ENCODE measurements at regions not wholly inside any gene's neighbourhood (a gene's known extent, or its start where the extent isn't known, plus 50 kb on each side); places are given as distances from the start of the nearest gene placed in this dataset.

DNA sequence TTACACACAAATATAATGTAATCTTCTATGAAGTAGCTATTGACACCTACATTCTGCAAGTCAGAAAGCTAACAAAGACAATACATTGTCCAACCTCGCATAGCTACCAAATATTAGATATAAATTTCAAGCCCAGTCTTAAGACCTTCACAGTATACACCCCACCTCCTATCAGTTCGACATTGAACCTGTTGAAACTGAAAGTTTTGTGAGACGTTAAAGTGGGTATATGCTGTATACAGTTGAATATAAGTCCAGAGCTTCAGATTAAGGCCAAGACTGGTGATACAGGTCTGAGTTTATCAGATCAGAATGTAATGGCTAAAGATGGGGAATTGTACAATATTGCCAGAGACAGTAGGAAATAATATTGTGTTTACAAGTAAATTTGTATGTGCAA, 489.3 kb upstream of the RORB start:
- DNase-seq (ENCODE audit: low read depth), result no peak
- TF ChIP-seq CTCF (conservative IDR thresholded peaks at IDR 0.05; ENCODE audit: control insufficient read depth, insufficient read depth, low read depth, low read length), result no peak
- H3K4me3 ChIP-seq (ENCODE audit: control insufficient read depth, low read depth, low read length), result no peak overlapping the region

GRCh38 chr9:74016004-74016403, 481.1 kb upstream of the RORB start:
- no peak for TF ChIP-seq CTCF (conservative IDR thresholded peaks at IDR 0.05; ENCODE audit: control insufficient read depth, insufficient read depth, low read depth, low read length)
- H3K4me3 ChIP-seq (ENCODE audit: control insufficient read depth, low read depth, low read length), result no peak overlapping the region
- DNase-seq (ENCODE audit: low read depth), result no peak

DNA sequence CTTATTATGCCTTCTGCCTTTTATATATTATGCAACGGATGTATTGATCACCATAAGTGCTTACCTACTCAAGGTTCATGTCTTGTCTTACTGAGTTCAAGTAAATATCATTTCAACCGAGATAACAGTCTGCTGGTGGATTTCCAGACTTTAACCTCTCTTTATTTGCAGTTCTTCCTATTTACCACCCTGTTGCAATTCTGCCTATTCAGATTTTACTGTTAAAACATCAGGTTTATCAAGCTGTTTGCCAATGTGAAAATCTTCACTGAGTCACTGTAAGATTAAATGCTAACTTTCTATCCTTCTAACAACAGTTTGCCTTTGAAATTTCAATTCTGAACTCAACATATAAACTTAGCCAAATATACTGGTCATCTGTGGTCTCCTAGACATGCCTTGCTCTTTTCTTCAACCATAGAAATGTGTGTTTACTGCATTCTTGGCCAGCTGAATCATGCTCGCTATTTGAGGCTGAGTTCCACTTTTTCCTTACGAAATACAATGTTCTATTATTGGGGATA, 471.7 kb upstream of the RORB start:
- H3K4me3 ChIP-seq (ENCODE audit: control insufficient read depth, low read depth, low read length), result no peak overlapping the region
- peak; percentile 91 for DNase-seq (ENCODE audit: low read depth)
- TF ChIP-seq CTCF (conservative IDR thresholded peaks at IDR 0.05; ENCODE audit: control insufficient read depth, insufficient read depth, low read depth, low read length), result no peak

DNA sequence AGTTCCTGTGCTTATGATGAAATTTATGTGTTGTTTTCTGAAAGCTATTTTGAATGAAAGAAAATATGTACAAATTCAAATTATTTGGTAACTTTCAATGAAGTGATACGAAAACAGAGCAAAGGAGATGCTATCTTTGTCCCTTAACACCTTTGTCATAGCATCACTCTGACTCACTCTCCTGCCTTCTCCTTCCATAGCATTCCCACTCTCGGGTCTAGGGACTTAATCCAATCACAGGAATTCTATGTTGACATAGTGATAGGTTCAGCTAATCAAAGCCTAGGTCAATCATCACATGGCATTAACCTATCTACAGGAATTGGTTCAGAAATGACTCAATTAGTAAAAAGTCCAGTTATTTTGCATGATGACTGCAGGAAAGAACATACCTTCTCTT, 464.7 kb upstream of the RORB start:
- H3K4me3 ChIP-seq (ENCODE audit: control insufficient read depth, low read depth, low read length), result no peak overlapping the region
- DNase-seq (ENCODE audit: low read depth), result no peak
- no peak for TF ChIP-seq CTCF (conservative IDR thresholded peaks at IDR 0.05; ENCODE audit: control insufficient read depth, insufficient read depth, low read depth, low read length)

DNA sequence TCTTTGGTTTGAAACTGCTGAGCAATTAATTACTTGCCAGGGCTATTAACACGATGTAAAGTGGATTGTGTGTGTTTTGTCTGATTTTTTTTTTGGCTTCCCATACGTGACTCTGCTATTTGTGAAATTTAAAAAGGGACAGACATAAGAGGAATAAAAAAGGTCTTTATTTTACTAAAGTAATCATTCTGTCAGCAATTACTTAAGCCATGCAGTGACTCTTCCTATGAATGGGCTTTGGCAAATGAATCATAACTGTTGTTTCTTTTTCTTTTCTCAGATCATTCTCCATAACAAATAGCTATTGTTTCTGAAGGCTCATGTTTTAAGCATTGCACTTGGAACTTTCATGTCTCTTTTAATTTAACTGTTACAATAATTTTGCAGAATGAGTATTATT, 461.3 kb upstream of the RORB start:
- peak; percentile 54 for DNase-seq (ENCODE audit: low read depth)
- no peak for TF ChIP-seq CTCF (conservative IDR thresholded peaks at IDR 0.05; ENCODE audit: control insufficient read depth, insufficient read depth, low read depth, low read length)
- no peak overlapping the region for H3K4me3 ChIP-seq (ENCODE audit: control insufficient read depth, low read depth, low read length)

- peak; percentile 86 for DNase-seq (ENCODE audit: low read depth)
- no peak overlapping the region for H3K4me3 ChIP-seq (ENCODE audit: control insufficient read depth, low read depth, low read length)
- no peak for TF ChIP-seq CTCF (conservative IDR thresholded peaks at IDR 0.05; ENCODE audit: control insufficient read depth, insufficient read depth, low read depth, low read length)
These were observed 460.4 kb upstream of the RORB start for GRCh38 chr9:74036549-74037231.
